ENCODE measurements at regions not wholly inside any gene's neighbourhood (a gene's known extent, or its start where the extent isn't known, plus 50 kb on each side); places are given as distances from the start of the nearest gene placed in this dataset.

- TF ChIP-seq CTCF (IDR thresholded peaks at IDR 0.05): no peak
- POLR2A ChIA-PET: no interaction called here
- intact Hi-C loops (cut with DNase I, micrococcal nuclease): no loop called here
- Histone ChIP-seq H3K4me1 (ENCODE audit: insufficient read depth, low read length) (no peaks in the 10 kb centered on the region), H3K27me3 (ENCODE audit: control insufficient read depth in 1 of 2, insufficient read depth in 2 of 2, low read length in 2 of 2) (peaks cover 3 to 5% of the 10 kb centered on the region in 2 experiments), H3K9me3 (ENCODE audit: control insufficient read depth in 1 of 2, insufficient read depth in 1 of 2, low read length in 2 of 2) (no peaks in the 10 kb centered on the region), H3K36me3 (ENCODE audit: insufficient read depth, low read length) (no peaks in the 10 kb centered on the region), H3K4me3 (ENCODE audit: low read length) (no peak overlapping the region), H3K27ac (ENCODE audit: low read depth in 1 of 2, low read length in 2 of 2) (no peak overlapping the region)
- CTCF ChIA-PET: no interaction called here
- no peak overlapping the region for H3K27ac Mint-ChIP-seq
- H3K4me1 Mint-ChIP-seq (ENCODE audit: low read depth): no peaks in the 10 kb centered on the region
- DNase-seq: no peak
- ATAC-seq (ENCODE audit: poor library complexity): no peak
- H3K36me3 Mint-ChIP-seq (ENCODE audit: low read depth): no peaks in the 10 kb centered on the region
- peaks cover 12% of the 10 kb centered on the region for H3K27me3 Mint-ChIP-seq
- H3K9me3 Mint-ChIP-seq: no peaks in the 10 kb centered on the region
- H3K4me3 Mint-ChIP-seq: no peak overlapping the region
These were observed 107.2 kb upstream of the FRMD6 start for GRCh38 chr14:51544471-51544870.

GRCh38 chr14:51544901-51545300 is 106.8 kb upstream of the FRMD6 start:
- no peaks in the 10 kb centered on the region for H3K9me3 ChIP-seq (ENCODE audit: control insufficient read depth in 1 of 2, insufficient read depth in 1 of 2, low read length in 2 of 2)
- no peaks in the 10 kb centered on the region for H3K4me1 ChIP-seq (ENCODE audit: insufficient read depth, low read length)
- ChIA-PET POLR2A (no interaction called here), CTCF (no interaction called here)
- no peak overlapping the region for H3K4me3 ChIP-seq (ENCODE audit: low read length)
- TF ChIP-seq CTCF (IDR thresholded peaks at IDR 0.05): no peak
- Mint-ChIP-seq H3K27me3 (peaks cover 12% of the 10 kb centered on the region), H3K27ac (no peak overlapping the region), H3K4me3 (no peak overlapping the region), H3K36me3 (ENCODE audit: low read depth) (no peaks in the 10 kb centered on the region), H3K9me3 (no peaks in the 10 kb centered on the region), H3K4me1 (ENCODE audit: low read depth) (no peaks in the 10 kb centered on the region)
- DNase-seq (no peak), ATAC-seq (ENCODE audit: poor library complexity) (no peak)
- H3K27ac ChIP-seq (ENCODE audit: low read depth in 1 of 2, low read length in 2 of 2): no peak overlapping the region
- H3K36me3 ChIP-seq (ENCODE audit: insufficient read depth, low read length): no peaks in the 10 kb centered on the region
- H3K27me3 ChIP-seq (ENCODE audit: control insufficient read depth in 1 of 2, insufficient read depth in 2 of 2, low read length in 2 of 2): peaks cover under 1 to 3% of the 10 kb centered on the region in 2 experiments
- intact Hi-C loops (cut with DNase I, micrococcal nuclease): no loop called here

GRCh38 chr14:51545396-51545795 is 106.3 kb upstream of the FRMD6 start:
- POLR2A ChIA-PET: no interaction called here
- ATAC-seq (ENCODE audit: poor library complexity) (no peak), DNase-seq (no peak)
- Mint-ChIP-seq H3K9me3 (no peaks in the 10 kb centered on the region), H3K27ac (no peak overlapping the region), H3K4me3 (no peak overlapping the region), H3K36me3 (ENCODE audit: low read depth) (no peaks in the 10 kb centered on the region), H3K4me1 (ENCODE audit: low read depth) (no peaks in the 10 kb centered on the region), H3K27me3 (peaks cover 8% of the 10 kb centered on the region)
- TF ChIP-seq CTCF (IDR thresholded peaks at IDR 0.05): no peak
- no peaks in the 10 kb centered on the region for H3K4me1 ChIP-seq (ENCODE audit: insufficient read depth, low read length)
- no peaks in the 10 kb centered on the region for H3K36me3 ChIP-seq (ENCODE audit: insufficient read depth, low read length)
- H3K27me3 ChIP-seq (ENCODE audit: control insufficient read depth in 1 of 2, insufficient read depth in 2 of 2, low read length in 2 of 2): peaks cover 0 to 3% of the 10 kb centered on the region in 2 experiments
- no peak overlapping the region for H3K27ac ChIP-seq (ENCODE audit: low read depth in 1 of 2, low read length in 2 of 2)
- intact Hi-C loops (cut with DNase I, micrococcal nuclease): no loop called here
- H3K9me3 ChIP-seq (ENCODE audit: control insufficient read depth in 1 of 2, insufficient read depth in 1 of 2, low read length in 2 of 2): no peaks in the 10 kb centered on the region
- CTCF ChIA-PET: no interaction called here
- H3K4me3 ChIP-seq (ENCODE audit: low read length): no peak overlapping the region
